MG63 (cell line): ENCODE measurements at regions not wholly inside any gene's neighbourhood (a gene's known extent, or its start where the extent isn't known, plus 50 kb on each side); places are given as distances from the start of the nearest gene placed in this dataset.
"Not testable (repeated sequence)": the region's sequence is repeated elsewhere in the genome, so short reads cannot be mapped to it uniquely, and the experiment has no call there.

Experiments used
- DNase-seq: peaks from one replicate; pipeline ENCODE4 v3.0.0-alpha.2; 2020
- H3K27me3 ChIP-seq: fragments of 250-450 bp; sonication (Bioruptor Pico); 2 replicates; pipeline ENCODE4 v1.5.1; 2020; ENCODE audit warnings: mild to moderate bottlenecking, moderate library complexity
- H3K36me3 ChIP-seq: fragments of 250-450 bp; sonication (Bioruptor Pico); 2 replicates; pipeline ENCODE4 v1.5.1; 2020; ENCODE audit warnings: mild to moderate bottlenecking, moderate library complexity
- H3K4me3 ChIP-seq: fragments of 250-450 bp; sonication (Bioruptor Pico); 2 replicates; pipeline ENCODE4 v1.5.1; 2020; ENCODE audit warnings: mild to moderate bottlenecking, moderate library complexity
- H3K9me3 ChIP-seq: fragments of 250-450 bp; sonication (Bioruptor Pico); 2 replicates; pipeline ENCODE4 v1.5.1; 2020; ENCODE audit warnings: mild to moderate bottlenecking, moderate library complexity

- Histone ChIP-seq H3K4me3 (no peak overlapping the region), H3K9me3 (no peaks in the 10 kb centered on the region), H3K36me3 (no peaks in the 10 kb centered on the region), H3K27me3 (no peaks in the 10 kb centered on the region)
- no peak for DNase-seq
Observed at GRCh38 chr2:215542690-215543089, 106.8 kb upstream of the FN1 start.

- peak; percentile 54 for DNase-seq
Observed at GRCh38 chr2:215540658-215541057, 104.8 kb upstream of the FN1 start.

GRCh38 chr2:215537611-215538010 is 101.7 kb upstream of the FN1 start:
- DNase-seq: no peak

More at GRCh38 chr2:215540658-215541057, 104.8 kb upstream of the FN1 start:
- no peaks in the 10 kb centered on the region for H3K9me3 ChIP-seq
- no peaks in the 10 kb centered on the region for H3K27me3 ChIP-seq
- no peaks in the 10 kb centered on the region for H3K36me3 ChIP-seq
- no peak overlapping the region for H3K4me3 ChIP-seq

GRCh38 chr2:215536510-215536909 is 100.6 kb upstream of the FN1 start:
- Histone ChIP-seq H3K4me3 (no peak overlapping the region), H3K27me3 (no peaks in the 10 kb centered on the region), H3K9me3 (no peaks in the 10 kb centered on the region; the same call in 1 of the 2 replicates), H3K36me3 (no peaks in the 10 kb centered on the region)
- DNase-seq: no peak

More at GRCh38 chr2:215537611-215538010, 101.7 kb upstream of the FN1 start:
- no peaks in the 10 kb centered on the region for H3K36me3 ChIP-seq
- no peak overlapping the region for H3K4me3 ChIP-seq
- no peaks in the 10 kb centered on the region for H3K27me3 ChIP-seq
- H3K9me3 ChIP-seq: no peaks in the 10 kb centered on the region; the same call in 1 of the 2 replicates

- Histone ChIP-seq H3K9me3 (no peaks in the 10 kb centered on the region; the same call in 1 of the 2 replicates), H3K27me3 (no peaks in the 10 kb centered on the region), H3K36me3 (no peaks in the 10 kb centered on the region), H3K4me3 (no peak overlapping the region)
- no peak for DNase-seq
Observed at GRCh38 chr2:215535741-215536140, 99.9 kb upstream of the FN1 start.

- H3K4me3 ChIP-seq: no peak overlapping the region
- no peaks in the 10 kb centered on the region; the same call in 1 of the 2 replicates for H3K9me3 ChIP-seq
- DNase-seq: no peak
- no peaks in the 10 kb centered on the region for H3K36me3 ChIP-seq
- H3K27me3 ChIP-seq: no peaks in the 10 kb centered on the region
Observed at GRCh38 chr2:215535125-215535668, 99.3 kb upstream of the FN1 start.

GRCh38 chr2:215533716-215534115 is 97.8 kb upstream of the FN1 start:
- not testable (repeated sequence) for H3K36me3 ChIP-seq, DNase-seq, H3K9me3 ChIP-seq

GRCh38 chr2:215532844-215533243 is 97.0 kb upstream of the FN1 start:
- DNase-seq: no peak
- no peaks in the 10 kb centered on the region for H3K36me3 ChIP-seq
- no peaks in the 10 kb centered on the region; the same call in 1 of the 2 replicates for H3K9me3 ChIP-seq
- H3K27me3 ChIP-seq: no peaks in the 10 kb centered on the region
- H3K4me3 ChIP-seq: no peak overlapping the region

More at GRCh38 chr2:215533716-215534115, 97.8 kb upstream of the FN1 start:
- H3K4me3 ChIP-seq, H3K27me3 ChIP-seq: not testable (repeated sequence)

- no peak overlapping the region for H3K4me3 ChIP-seq
- no peaks in the 10 kb centered on the region for H3K36me3 ChIP-seq
- DNase-seq: no peak
- no peaks in the 10 kb centered on the region; the same call in 1 of the 2 replicates for H3K9me3 ChIP-seq
- H3K27me3 ChIP-seq: no peaks in the 10 kb centered on the region
Observed at GRCh38 chr2:215531284-215531683, 95.4 kb upstream of the FN1 start.

- no peak for DNase-seq
Observed at GRCh38 chr2:215530191-215530968, 94.5 kb upstream of the FN1 start.

GRCh38 chr2:215529271-215529670 is 93.4 kb upstream of the FN1 start:
- Histone ChIP-seq H3K9me3 (no peaks in the 10 kb centered on the region; the same call in none of the 2 replicates), H3K27me3 (no peaks in the 10 kb centered on the region), H3K36me3 (no peaks in the 10 kb centered on the region), H3K4me3 (no peak overlapping the region)
- no peak for DNase-seq

More at GRCh38 chr2:215530191-215530968, 94.5 kb upstream of the FN1 start:
- H3K9me3 ChIP-seq: no peaks in the 10 kb centered on the region; the same call in none of the 2 replicates
- H3K27me3 ChIP-seq: no peaks in the 10 kb centered on the region
- H3K4me3 ChIP-seq: no peak overlapping the region
- no peaks in the 10 kb centered on the region for H3K36me3 ChIP-seq

GRCh38 chr2:215528555-215528954 is 92.7 kb upstream of the FN1 start:
- peak; percentile 88 for DNase-seq
- H3K27me3 ChIP-seq: no peaks in the 10 kb centered on the region
- no peaks in the 10 kb centered on the region for H3K36me3 ChIP-seq
- H3K9me3 ChIP-seq: no peaks in the 10 kb centered on the region; the same call in none of the 2 replicates
- H3K4me3 ChIP-seq: no peak overlapping the region

GRCh38 chr2:215527736-215528135 is 91.9 kb upstream of the FN1 start:
- no peaks in the 10 kb centered on the region; the same call in 1 of the 2 replicates for H3K9me3 ChIP-seq
- DNase-seq: peak; percentile 30
- H3K36me3 ChIP-seq: no peaks in the 10 kb centered on the region
- H3K27me3 ChIP-seq: no peaks in the 10 kb centered on the region
- no peak overlapping the region for H3K4me3 ChIP-seq

GRCh38 chr2:215526341-215526740 is 90.5 kb upstream of the FN1 start:
- no peak for DNase-seq
- H3K27me3 ChIP-seq: no peaks in the 10 kb centered on the region

GRCh38 chr2:215522237-215522636 is 86.4 kb upstream of the FN1 start:
- Histone ChIP-seq H3K9me3 (no peaks in the 10 kb centered on the region; the same call in 1 of the 2 replicates), H3K36me3 (no peaks in the 10 kb centered on the region), H3K4me3 (no peak overlapping the region), H3K27me3 (no peaks in the 10 kb centered on the region)
- DNase-seq: no peak

More at GRCh38 chr2:215526341-215526740, 90.5 kb upstream of the FN1 start:
- no peaks in the 10 kb centered on the region for H3K36me3 ChIP-seq
- H3K9me3 ChIP-seq: no peaks in the 10 kb centered on the region; the same call in 1 of the 2 replicates
- H3K4me3 ChIP-seq: no peak overlapping the region

GRCh38 chr2:215521031-215521430 is 85.2 kb upstream of the FN1 start:
- DNase-seq: no peak

GRCh38 chr2:215517391-215517790 is 81.5 kb upstream of the FN1 start:
- Histone ChIP-seq H3K4me3 (no peak overlapping the region), H3K9me3 (no peaks in the 10 kb centered on the region), H3K27me3 (no peaks in the 10 kb centered on the region), H3K36me3 (no peaks in the 10 kb centered on the region; the same call in 1 of the 2 replicates)
- DNase-seq: no peak

More at GRCh38 chr2:215521031-215521430, 85.2 kb upstream of the FN1 start:
- H3K36me3 ChIP-seq: no peaks in the 10 kb centered on the region
- H3K27me3 ChIP-seq: no peaks in the 10 kb centered on the region
- no peaks in the 10 kb centered on the region; the same call in 1 of the 2 replicates for H3K9me3 ChIP-seq
- H3K4me3 ChIP-seq: no peak overlapping the region
